Loucy (cell line): ENCODE measurements at regions not wholly inside any gene's neighbourhood (a gene's known extent, or its start where the extent isn't known, plus 50 kb on each side); places are given as distances from the start of the nearest gene placed in this dataset.
A peak's percentile ranks its signal among the peaks of the same experiment; 100 is the strongest.

Source experiments
- H2AFZ ChIP-seq: fragments of 200-600 bp; sonication (generic); 2 replicates; pipeline ENCODE4 v1.6.0; 2016; ENCODE audit warnings: antibody characterized with exemption, mild to moderate bottlenecking, low read length, moderate library complexity
- H3F3A ChIP-seq: fragments of 200-600 bp; 2 replicates; pipeline ENCODE4 v1.6.0; 2016; ENCODE audit warnings: antibody characterized with exemption, low read depth, mild to moderate bottlenecking
- H3K27me3 ChIP-seq: fragments of 200-600 bp; sonication (generic); 2 replicates; pipeline ENCODE4 v1.6.1; 2014; ENCODE audit warnings: low read length, mild to moderate bottlenecking; ENCODE audit not compliant: insufficient read depth, poor library complexity, severe bottlenecking
- H3K36me3 ChIP-seq: fragments of 200-600 bp; sonication (generic); 2 replicates; pipeline ENCODE4 v1.6.1; 2016; ENCODE audit warnings: low read length; ENCODE audit not compliant: insufficient read depth
- H3K4me1 ChIP-seq: fragments of 200-600 bp; sonication (generic); 2 replicates; pipeline ENCODE4 v1.5.1; 2014; ENCODE audit warnings: low read length, mild to moderate bottlenecking; ENCODE audit not compliant: insufficient read depth, poor library complexity, severe bottlenecking
- H3K4me2 ChIP-seq: fragments of 200-600 bp; sonication (generic); 2 replicates; pipeline ENCODE4 v1.6.0; 2014; ENCODE audit warnings: antibody characterized with exemption, low read length, low read depth, mild to moderate bottlenecking; ENCODE audit not compliant: poor library complexity, severe bottlenecking
- H3K4me3 ChIP-seq: fragments of 200-600 bp; sonication (generic); 2 replicates; pipeline ENCODE4 v1.5.1; 2014; ENCODE audit warnings: low read length, mild to moderate bottlenecking, mixed read lengths; ENCODE audit not compliant: poor library complexity, severe bottlenecking
- H3K79me2 ChIP-seq: fragments of 200-600 bp; sonication (generic); 2 replicates; pipeline ENCODE4 v1.6.1; 2014; ENCODE audit warnings: low read length; ENCODE audit not compliant: insufficient read depth
- H3K9ac ChIP-seq: fragments of 200-600 bp; sonication (generic); 2 replicates; pipeline ENCODE4 v1.6.0; 2014; ENCODE audit warnings: mild to moderate bottlenecking, low read depth, low read length, moderate library complexity; ENCODE audit not compliant: poor library complexity, severe bottlenecking
- H3K9me2 ChIP-seq: fragments of 200-600 bp; sonication (generic); replicated peaks from 2 replicates; pipeline ENCODE4 v1.6.1; 2016; ENCODE audit warnings: low read depth, low read length, mixed read lengths
- H3K9me3 ChIP-seq: fragments of 200-600 bp; sonication (generic); 2 replicates; pipeline ENCODE4 v1.6.1; 2014; ENCODE audit warnings: mild to moderate bottlenecking, antibody characterized with exemption, low read length, low read depth; ENCODE audit not compliant: insufficient read depth
- H4K20me1 ChIP-seq: fragments of 200-600 bp; sonication (generic); 2 replicates; pipeline ENCODE4 v1.6.0; 2014; ENCODE audit warnings: antibody characterized with exemption, low read length, mild to moderate bottlenecking; ENCODE audit not compliant: insufficient read depth, poor library complexity, severe bottlenecking
- EZH2phosphoT487 ChIP-seq: fragments of 200-600 bp; IDR thresholded peaks from 2 replicates; pipeline ENCODE4 v1.6.1; 2018; ENCODE audit warnings: antibody characterized with exemption, mild to moderate bottlenecking, moderate library complexity, borderline replicate concordance
- TF ChIP-seq, protein P1 (sequence below): fragments of 200-600 bp; sonication (generic); conservative IDR thresholded peaks from 2 replicates; pipeline ENCODE4 v1.5.1; 2014; ENCODE audit warnings: mild to moderate bottlenecking, antibody characterized with exemption, low read length

DNA sequence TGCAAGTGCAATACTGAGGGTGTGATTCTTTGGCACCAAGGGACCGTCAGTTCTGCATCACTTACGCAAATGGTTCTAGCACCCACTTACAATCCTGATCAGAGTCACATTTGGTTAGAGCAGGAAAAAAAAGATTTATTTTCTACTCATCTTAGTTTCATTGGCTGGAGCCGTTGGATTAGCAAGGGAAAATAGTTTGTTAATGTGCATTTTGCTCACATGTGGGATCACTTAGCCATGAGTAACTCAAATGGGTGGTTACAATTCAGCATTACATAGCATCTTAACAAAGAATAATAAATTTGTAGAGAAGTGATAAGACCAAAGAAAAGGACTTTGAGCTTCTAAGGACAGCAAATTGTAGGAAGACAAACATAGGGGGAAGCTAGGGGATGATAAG is 216.9 kb downstream of the AUH start:
- H3K79me2 ChIP-seq: no peaks in the 10 kb centered on the region
- H3K9ac ChIP-seq: no peak overlapping the region
- H4K20me1 ChIP-seq: no peaks in the 10 kb centered on the region
- no peaks in the 10 kb centered on the region for H3F3A ChIP-seq
- peaks cover 30% of the 10 kb centered on the region for H3K4me1 ChIP-seq
- no peak for TF ChIP-seq EZH2phosphoT487
- TF ChIP-seq, protein P1, sequence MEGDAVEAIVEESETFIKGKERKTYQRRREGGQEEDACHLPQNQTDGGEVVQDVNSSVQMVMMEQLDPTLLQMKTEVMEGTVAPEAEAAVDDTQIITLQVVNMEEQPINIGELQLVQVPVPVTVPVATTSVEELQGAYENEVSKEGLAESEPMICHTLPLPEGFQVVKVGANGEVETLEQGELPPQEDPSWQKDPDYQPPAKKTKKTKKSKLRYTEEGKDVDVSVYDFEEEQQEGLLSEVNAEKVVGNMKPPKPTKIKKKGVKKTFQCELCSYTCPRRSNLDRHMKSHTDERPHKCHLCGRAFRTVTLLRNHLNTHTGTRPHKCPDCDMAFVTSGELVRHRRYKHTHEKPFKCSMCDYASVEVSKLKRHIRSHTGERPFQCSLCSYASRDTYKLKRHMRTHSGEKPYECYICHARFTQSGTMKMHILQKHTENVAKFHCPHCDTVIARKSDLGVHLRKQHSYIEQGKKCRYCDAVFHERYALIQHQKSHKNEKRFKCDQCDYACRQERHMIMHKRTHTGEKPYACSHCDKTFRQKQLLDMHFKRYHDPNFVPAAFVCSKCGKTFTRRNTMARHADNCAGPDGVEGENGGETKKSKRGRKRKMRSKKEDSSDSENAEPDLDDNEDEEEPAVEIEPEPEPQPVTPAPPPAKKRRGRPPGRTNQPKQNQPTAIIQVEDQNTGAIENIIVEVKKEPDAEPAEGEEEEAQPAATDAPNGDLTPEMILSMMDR: no peak
- H3K4me2 ChIP-seq: no peak overlapping the region
- H3K4me3 ChIP-seq: no peak overlapping the region
- no peaks in the 10 kb centered on the region for H3K36me3 ChIP-seq
- no peaks in the 10 kb centered on the region for H3K9me2 ChIP-seq
- no peaks in the 10 kb centered on the region for H3K27me3 ChIP-seq
- H3K9me3 ChIP-seq: 0 out of 2 replicates have a peak, but pooled peaks cover 4% of the 10 kb centered on the region
- H2AFZ ChIP-seq: no peak overlapping the region

DNA sequence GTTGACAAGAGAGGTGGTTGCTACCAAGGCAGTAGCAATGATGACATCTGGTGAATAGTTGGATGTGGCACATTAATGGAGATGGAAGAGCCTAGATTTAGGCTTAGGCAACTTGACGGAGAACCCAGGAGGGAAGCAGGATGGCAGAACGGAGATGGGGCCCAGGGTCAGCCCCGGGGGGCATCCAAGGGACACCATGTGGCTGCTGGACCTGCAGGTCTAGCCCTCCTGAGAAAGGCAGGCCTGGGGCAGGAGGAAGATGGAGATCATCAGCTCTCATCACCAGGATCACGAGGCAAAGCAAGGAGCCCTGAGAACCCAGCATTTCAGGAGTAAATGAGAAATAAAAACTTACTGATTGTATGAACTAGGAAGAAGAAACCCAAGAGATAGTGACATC is 216.2 kb downstream of the AUH start:
- no peak overlapping the region for H3K4me2 ChIP-seq
- no peaks in the 10 kb centered on the region for H3F3A ChIP-seq
- no peaks in the 10 kb centered on the region for H3K36me3 ChIP-seq
- H3K4me3 ChIP-seq: no peak overlapping the region
- no peaks in the 10 kb centered on the region for H3K27me3 ChIP-seq
- no peaks in the 10 kb centered on the region for H3K79me2 ChIP-seq
- H3K9me2 ChIP-seq: no peaks in the 10 kb centered on the region
- peaks cover 37% of the 10 kb centered on the region for H3K4me1 ChIP-seq
- TF ChIP-seq, protein P1: no peak
- no peak for TF ChIP-seq EZH2phosphoT487
- H2AFZ ChIP-seq: no peak overlapping the region
- no peaks in the 10 kb centered on the region for H4K20me1 ChIP-seq
- H3K9ac ChIP-seq: no peak overlapping the region
- H3K9me3 ChIP-seq: 0 out of 2 replicates have a peak, but pooled peaks cover 4% of the 10 kb centered on the region

DNA sequence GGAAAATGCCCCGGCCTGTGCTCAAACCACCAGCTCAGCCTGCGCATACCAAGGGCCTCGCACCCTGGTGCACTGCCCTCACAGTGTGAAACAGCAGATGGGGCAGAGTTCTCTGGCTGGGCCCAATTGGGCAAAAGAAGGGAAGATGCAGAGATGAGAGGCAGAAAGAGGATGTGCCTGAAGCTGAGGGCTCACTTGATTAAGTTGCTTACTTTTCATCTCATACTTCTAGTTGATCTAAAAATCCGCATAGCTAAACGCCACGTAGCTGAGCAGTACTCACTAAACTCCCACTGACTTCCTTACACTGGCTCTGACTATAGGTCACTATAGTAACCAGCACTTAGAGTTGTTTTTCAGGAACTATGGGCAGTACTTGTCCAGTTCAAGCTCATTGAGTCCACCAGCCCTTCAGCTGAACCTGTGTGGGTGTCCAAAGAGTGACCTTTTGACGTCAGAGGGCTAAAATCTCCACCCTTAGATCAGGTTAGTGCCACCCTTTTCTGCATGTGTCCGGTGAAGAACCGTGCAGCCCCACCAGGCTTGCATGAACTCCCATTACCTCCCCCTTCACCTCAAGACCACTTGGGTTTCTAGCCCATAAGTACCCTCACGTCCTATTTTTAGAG is 215.2 kb downstream of the AUH start:
- TF ChIP-seq EZH2phosphoT487: no peak
- TF ChIP-seq, protein P1: no peak
- no peaks in the 10 kb centered on the region for H3K27me3 ChIP-seq
- peak overlapping the region; percentile 33 for H3K9ac ChIP-seq
- no peaks in the 10 kb centered on the region for H3K36me3 ChIP-seq
- no peak overlapping the region for H2AFZ ChIP-seq
- H3K79me2 ChIP-seq: no peaks in the 10 kb centered on the region
- no peaks in the 10 kb centered on the region for H3K9me2 ChIP-seq
- H3K4me1 ChIP-seq: peaks cover 44% of the 10 kb centered on the region
- peaks cover 3% of the 10 kb centered on the region; the same call in 1 of the 2 replicates for H3F3A ChIP-seq
- H3K4me2 ChIP-seq: no peak overlapping the region
- 0 out of 2 replicates have a peak, but pooled peaks cover 4% of the 10 kb centered on the region for H3K9me3 ChIP-seq
- no peaks in the 10 kb centered on the region for H4K20me1 ChIP-seq
- no peak overlapping the region for H3K4me3 ChIP-seq
